Esophagus squamous epithelium (tissue), 4 donors: ENCODE measurements at regions not wholly inside any gene's neighbourhood (a gene's known extent, or its start where the extent isn't known, plus 50 kb on each side); places are given as distances from the start of the nearest gene placed in this dataset.

Source experiments
- POLR2A ChIP-seq, 4 donors: fragments of 450-650 bp; IDR thresholded peaks; one replicate each; pipeline ENCODE4 v1.6.1; 2017; ENCODE audit warnings: antibody characterized with exemption in 4 of 4, mild to moderate bottlenecking in 4 of 4, moderate library complexity in 3 of 4
- TF ChIP-seq, protein P1 (sequence below), 6 experiments: fragments of 450-650 bp in 4 of 6; fragments of 200-600 bp in 2 of 6; sonication (generic) in 2 of 6; IDR thresholded peaks; one replicate each; pipeline ENCODE4 v1.5.1; 2016 to 2019; ENCODE audit warnings: antibody characterized with exemption in 6 of 6, mild to moderate bottlenecking in 4 of 6, moderate library complexity in 4 of 6

GRCh38 chr4:163003979-163004378 lies 162.7 kb downstream of the NAF1 start:
- TF ChIP-seq, protein P1, sequence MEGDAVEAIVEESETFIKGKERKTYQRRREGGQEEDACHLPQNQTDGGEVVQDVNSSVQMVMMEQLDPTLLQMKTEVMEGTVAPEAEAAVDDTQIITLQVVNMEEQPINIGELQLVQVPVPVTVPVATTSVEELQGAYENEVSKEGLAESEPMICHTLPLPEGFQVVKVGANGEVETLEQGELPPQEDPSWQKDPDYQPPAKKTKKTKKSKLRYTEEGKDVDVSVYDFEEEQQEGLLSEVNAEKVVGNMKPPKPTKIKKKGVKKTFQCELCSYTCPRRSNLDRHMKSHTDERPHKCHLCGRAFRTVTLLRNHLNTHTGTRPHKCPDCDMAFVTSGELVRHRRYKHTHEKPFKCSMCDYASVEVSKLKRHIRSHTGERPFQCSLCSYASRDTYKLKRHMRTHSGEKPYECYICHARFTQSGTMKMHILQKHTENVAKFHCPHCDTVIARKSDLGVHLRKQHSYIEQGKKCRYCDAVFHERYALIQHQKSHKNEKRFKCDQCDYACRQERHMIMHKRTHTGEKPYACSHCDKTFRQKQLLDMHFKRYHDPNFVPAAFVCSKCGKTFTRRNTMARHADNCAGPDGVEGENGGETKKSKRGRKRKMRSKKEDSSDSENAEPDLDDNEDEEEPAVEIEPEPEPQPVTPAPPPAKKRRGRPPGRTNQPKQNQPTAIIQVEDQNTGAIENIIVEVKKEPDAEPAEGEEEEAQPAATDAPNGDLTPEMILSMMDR (IDR thresholded peaks at IDR 0.05) = no peak
- no peak for TF ChIP-seq POLR2A (IDR thresholded peaks at IDR 0.05)
